Kidney glomerular epithelial cell (primary cell): ENCODE measurements at regions not wholly inside any gene's neighbourhood (a gene's known extent, or its start where the extent isn't known, plus 50 kb on each side); places are given as distances from the start of the nearest gene placed in this dataset.
"Not testable (repeated sequence)": the region's sequence is repeated elsewhere in the genome, so short reads cannot be mapped to it uniquely, and the experiment has no call there.

Source experiments
- DNase-seq: peaks from one replicate; lab custom pipeline; 2025; lab: John Stamatoyannopoulos, UW

- no peak for DNase-seq
Observed at GRCh38 chr9:83138422-83139135, 75.6 kb upstream of the RASEF start.

- no peak for DNase-seq
Observed at GRCh38 chr9:83133316-83133715, 70.4 kb upstream of the RASEF start.

- DNase-seq: no peak
Observed at GRCh38 chr9:83132768-83133167, 69.8 kb upstream of the RASEF start.

GRCh38 chr9:83130541-83130940, 67.6 kb upstream of the RASEF start:
- DNase-seq: peak; percentile 25

GRCh38 chr9:83125671-83126070, 62.7 kb upstream of the RASEF start:
- DNase-seq: no peak

- no peak for DNase-seq
Observed at GRCh38 chr9:83119873-83120272, 56.9 kb upstream of the RASEF start.

- no peak for DNase-seq
Observed at GRCh38 chr9:83116026-83116425, 53.1 kb upstream of the RASEF start.

- not testable (repeated sequence) for DNase-seq
Observed at GRCh38 chr9:83113445-83113844, 50.5 kb upstream of the RASEF start.
